AG04449 (cell line): ENCODE measurements at regions not wholly inside any gene's neighbourhood (a gene's known extent, or its start where the extent isn't known, plus 50 kb on each side); places are given as distances from the start of the nearest gene placed in this dataset.

Source experiments
- CTCF ChIA-PET: fragments of 350-600 bp; formaldehyde crosslinking; extraction: SDS; loops from one replicate; lab custom pipeline; 2021; ENCODE audit warnings: antibody characterized with exemption; lab: Yijun Ruan, JAX
- POLR2A ChIA-PET: fragments of 400-600, 350-600 bp; formaldehyde crosslinking; extraction: SDS; loops from one replicate; lab custom pipeline; 2020; ENCODE audit warnings: antibody characterized with exemption, inconsistent platforms; lab: Yijun Ruan, JAX
- DNase-seq: peaks from one replicate; pipeline ENCODE4 v3.0.0-alpha.2; 2010; ENCODE audit warnings: low read depth, low spot score
- H3K4me3 ChIP-seq: 2 replicates; pipeline ENCODE4 v1.5.1; 2011; ENCODE audit warnings: low read depth, mild to moderate bottlenecking, control low read depth, low read length
- TF ChIP-seq, protein P1 (sequence below): IDR thresholded peaks from one replicate; pipeline ENCODE4 v1.5.1; 2011; ENCODE audit warnings: mild to moderate bottlenecking, moderate library complexity, low read length, control low read depth, inconsistent platforms; ENCODE audit not compliant: insufficient read depth; ENCODE audit errors: missing control alignments

DNA sequence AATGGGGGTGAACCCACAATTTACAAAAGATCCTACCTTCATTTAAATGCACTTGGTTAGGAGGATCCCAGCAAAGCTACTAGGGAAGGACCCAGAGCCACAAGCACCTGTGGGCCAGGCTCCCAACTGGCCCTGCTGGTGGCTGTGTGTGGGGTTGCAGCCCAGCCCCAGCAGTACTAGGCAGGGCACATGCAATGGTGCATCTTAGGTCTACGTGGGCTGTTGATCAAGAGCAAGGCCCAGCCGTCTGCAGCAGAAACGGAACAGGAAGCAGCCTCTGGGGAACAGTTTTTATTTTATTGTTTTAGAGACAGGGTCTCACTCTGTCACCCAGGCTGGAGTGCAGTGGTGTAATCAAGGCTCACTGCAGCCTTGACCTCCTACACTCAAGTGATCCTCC lies 134.1 kb upstream of the RAB4A start:
- CTCF ChIA-PET, result no interaction called here
- H3K4me3 ChIP-seq, result no peak overlapping the region

DNA sequence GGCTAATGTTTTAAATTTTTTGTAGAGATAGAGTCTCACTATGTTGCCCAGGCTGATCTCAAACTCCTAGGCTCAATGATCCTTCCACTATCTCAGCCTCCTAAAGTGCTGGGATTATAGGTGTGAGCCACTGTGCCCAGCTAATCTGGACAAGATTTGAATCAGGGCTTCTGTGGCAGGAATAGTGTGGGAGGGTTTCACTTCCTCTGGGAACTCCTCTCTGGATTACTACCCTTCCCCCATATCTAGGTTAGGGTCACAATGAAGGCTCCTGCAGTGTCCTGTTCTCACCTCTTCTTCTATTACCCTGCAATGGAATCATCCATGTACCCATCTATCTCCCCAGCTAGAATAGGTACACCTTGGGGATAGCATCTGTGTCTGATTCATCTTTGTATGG lies 133.6 kb upstream of the RAB4A start:
- DNase-seq, result no peak
- ChIA-PET POLR2A (no interaction called here), CTCF (no interaction called here)
- TF ChIP-seq, protein P1, sequence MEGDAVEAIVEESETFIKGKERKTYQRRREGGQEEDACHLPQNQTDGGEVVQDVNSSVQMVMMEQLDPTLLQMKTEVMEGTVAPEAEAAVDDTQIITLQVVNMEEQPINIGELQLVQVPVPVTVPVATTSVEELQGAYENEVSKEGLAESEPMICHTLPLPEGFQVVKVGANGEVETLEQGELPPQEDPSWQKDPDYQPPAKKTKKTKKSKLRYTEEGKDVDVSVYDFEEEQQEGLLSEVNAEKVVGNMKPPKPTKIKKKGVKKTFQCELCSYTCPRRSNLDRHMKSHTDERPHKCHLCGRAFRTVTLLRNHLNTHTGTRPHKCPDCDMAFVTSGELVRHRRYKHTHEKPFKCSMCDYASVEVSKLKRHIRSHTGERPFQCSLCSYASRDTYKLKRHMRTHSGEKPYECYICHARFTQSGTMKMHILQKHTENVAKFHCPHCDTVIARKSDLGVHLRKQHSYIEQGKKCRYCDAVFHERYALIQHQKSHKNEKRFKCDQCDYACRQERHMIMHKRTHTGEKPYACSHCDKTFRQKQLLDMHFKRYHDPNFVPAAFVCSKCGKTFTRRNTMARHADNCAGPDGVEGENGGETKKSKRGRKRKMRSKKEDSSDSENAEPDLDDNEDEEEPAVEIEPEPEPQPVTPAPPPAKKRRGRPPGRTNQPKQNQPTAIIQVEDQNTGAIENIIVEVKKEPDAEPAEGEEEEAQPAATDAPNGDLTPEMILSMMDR, result no peak
- no peak overlapping the region for H3K4me3 ChIP-seq

More for the DNA sequence above, 134.1 kb upstream of the RAB4A start:
- TF ChIP-seq, protein P1, result no peak
- DNase-seq, result no peak
- POLR2A ChIA-PET, result no interaction called here

DNA sequence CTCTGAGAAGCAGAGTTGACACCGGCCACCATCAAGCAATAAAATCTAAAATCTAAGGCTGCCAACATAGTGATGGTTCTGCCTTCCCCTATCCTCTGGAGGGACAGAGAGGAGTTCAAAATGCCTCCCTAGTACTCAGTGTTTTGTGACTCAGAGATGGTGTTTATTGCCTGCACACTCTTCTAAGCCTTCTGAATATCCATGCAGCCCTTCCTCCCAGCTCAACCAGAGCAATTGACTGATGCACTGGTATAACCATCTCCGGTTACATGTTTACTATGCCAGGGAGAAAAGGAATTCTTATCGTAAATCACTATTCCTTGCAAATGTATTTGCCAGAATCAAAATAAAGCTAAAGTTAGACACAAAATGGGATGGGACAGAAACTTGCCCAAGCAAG lies 132.9 kb upstream of the RAB4A start:
- POLR2A ChIA-PET, result no interaction called here
- TF ChIP-seq, protein P1, result no peak
- no peak for DNase-seq
- H3K4me3 ChIP-seq, result no peak overlapping the region
- CTCF ChIA-PET, result no interaction called here

DNA sequence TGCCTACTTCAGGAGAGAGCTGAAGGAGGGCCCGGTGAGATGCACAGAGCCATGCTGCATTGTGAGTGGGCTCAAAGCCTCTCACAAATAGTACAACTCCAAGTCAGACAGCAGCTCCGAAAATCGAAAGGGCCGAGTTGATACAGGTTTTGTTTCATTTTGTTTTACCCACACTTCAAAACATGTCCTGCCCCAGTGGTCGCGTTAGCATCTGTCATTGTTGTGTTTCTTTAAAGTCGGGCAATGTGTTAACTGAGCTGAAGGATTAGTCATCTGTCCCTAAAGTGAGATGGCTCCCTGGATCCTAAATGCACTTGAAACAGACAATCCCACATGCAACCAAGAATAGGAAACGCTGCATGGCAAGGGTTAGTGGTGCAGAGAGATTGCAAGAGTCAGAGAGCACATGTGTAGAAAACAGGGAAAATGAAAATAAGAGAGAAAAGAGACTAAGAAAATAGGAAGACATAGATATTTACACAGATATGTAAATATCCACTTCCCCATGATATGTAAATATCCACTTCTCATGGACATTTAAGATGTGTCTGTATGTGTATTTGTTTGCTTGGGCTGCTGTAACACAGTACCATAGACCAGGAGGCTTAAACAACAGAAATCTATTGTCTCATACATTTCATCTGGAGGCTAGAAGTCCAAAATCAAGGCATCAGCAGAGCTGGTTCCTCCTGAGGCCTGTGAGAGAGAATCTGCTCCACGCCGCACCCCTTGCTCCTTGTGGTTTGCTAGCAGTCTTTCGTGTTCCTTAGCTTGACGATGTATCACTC lies 131.4 kb upstream of the RAB4A start:
- TF ChIP-seq, protein P1, result no peak
- ChIA-PET POLR2A (no interaction called here), CTCF (interaction anchor here (1.2 kb wide), 1 partner anchor 12 kb away, joined by 3 read pairs; no protein-coding TSS in a partner anchor)
- H3K4me3 ChIP-seq, result no peak overlapping the region
- DNase-seq, result no peak

DNA sequence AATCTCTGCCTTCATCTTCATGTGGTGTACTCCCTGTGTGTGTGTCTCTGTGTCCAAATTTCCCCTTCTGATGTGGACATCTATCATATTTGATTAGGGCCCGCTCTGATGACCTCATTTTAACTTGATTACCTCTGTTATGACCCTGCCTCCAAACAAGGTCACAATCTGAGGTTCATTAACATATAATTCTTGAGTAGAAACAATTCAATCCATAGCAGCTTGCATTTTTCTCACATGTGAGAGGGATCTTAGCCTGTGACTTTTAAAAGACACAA lies 130.9 kb upstream of the RAB4A start:
- H3K4me3 ChIP-seq, result no peak overlapping the region
- DNase-seq, result no peak
- TF ChIP-seq, protein P1, result no peak
- ChIA-PET POLR2A (no interaction called here), CTCF (interaction anchor here (1.2 kb wide), 1 partner anchor 12 kb away, joined by 3 read pairs; no protein-coding TSS in a partner anchor)

DNA sequence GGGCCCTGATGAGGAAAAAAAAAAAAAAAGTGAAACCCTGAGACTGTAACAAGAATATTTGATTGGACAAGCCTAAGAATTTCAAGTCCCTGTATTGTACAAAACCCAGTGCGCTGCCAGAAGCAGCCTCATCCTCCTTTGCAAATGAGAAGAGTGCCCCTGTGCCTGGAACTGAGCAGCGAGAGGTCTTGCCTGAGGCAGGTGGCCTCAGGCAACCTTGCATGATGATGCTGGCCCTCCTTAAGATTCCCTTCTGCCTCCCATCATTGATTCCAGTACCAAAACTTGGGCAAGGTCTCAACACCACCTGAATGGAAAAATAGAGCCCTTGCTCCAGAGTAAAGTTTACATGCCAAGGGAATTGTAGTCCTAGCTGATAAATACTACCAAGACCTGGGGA lies 129.6 kb upstream of the RAB4A start:
- no peak for DNase-seq
- POLR2A ChIA-PET, result no interaction called here
- TF ChIP-seq, protein P1, result no peak
- CTCF ChIA-PET, result no interaction called here
- no peak overlapping the region for H3K4me3 ChIP-seq
